Superior temporal gyrus (tissue), 1 donor: ENCODE measurements at regions not wholly inside any gene's neighbourhood (a gene's known extent, or its start where the extent isn't known, plus 50 kb on each side); places are given as distances from the start of the nearest gene placed in this dataset.

Experiments used
- DNase-seq: peaks from one replicate; pipeline ENCODE4 v3.0.0-alpha.2; 2016; ENCODE audit errors: extremely low spot score

DNA sequence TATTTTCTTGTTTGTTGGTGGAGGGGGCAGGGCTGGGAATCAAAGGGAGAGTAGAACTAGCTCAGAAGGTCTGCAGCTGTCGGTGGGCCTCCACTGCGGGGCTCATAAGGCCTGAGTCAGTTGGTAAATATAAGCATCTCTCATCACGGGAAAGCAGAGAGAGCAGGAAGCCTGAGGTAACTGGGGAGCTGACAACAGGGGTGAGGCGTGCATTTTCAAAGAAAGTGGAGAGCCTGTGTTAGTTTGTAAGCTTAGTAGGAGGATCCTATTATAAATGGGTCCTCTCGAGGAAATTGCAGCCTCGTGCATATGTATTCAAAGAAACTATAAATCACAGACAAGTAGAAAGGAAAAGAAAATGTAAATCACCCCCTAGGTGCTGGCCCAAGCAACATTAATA is 221.0 kb upstream of the CDH13 start:
- no peak for DNase-seq

DNA sequence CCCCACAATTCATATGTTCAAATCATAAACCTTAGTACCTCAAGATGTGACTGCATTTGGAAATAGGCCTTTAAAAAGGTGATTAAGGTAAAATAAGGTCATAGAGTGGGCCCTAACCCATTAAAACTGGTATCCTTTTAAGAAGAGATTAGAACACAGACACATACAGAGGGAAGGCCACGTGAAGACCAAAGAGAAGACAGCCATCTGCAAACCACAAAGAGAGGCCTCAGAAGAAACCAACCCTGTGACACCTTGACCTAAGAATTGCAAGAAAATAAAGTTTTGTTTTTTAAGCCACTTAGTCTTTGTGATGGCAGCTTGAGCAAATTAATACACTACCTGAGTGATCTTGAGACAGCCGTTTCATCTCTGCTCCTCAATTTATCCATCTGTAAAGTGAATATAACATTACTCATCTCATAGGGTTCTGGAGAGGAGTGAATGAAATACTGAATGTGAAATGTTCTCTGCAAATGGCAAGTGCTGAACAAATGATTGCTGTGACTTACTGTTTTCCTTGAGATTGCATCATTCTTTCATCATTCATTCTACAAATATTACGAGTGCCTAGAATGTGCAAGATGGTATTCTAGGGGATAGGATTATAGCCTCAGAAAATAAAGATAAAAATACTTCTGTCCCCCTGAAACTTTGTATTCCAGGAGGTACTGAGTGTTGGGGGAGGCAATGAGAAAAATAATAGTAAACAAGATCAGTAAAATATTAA is 222.0 kb upstream of the CDH13 start:
- no peak for DNase-seq

DNA sequence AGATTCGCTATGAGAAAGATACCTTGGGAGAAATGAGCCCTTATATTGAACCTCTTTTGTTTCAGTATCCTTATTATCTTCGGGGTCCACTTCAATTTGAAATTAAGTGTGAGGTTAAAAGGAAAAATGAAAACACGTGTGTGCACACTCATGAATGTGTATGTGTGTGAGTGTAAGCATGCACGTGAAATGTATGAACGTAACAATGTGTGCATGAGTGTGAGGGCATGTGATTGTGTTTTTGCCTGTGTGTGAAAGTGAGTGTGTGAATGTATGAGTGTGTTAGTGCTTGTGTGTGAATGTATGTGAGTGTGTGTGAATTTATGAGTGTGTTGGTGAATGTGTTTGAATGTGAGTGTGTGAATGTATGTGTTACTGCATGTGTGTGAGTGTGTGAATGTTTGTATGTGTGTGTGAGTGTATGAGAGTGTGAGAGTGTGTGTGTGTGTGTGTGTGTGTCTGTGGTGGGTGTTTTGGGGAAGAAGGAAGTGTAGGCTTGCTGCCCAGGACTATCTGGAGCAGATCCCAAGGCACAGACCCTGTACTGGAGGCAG is 224.0 kb upstream of the CDH13 start:
- DNase-seq = no peak

DNA sequence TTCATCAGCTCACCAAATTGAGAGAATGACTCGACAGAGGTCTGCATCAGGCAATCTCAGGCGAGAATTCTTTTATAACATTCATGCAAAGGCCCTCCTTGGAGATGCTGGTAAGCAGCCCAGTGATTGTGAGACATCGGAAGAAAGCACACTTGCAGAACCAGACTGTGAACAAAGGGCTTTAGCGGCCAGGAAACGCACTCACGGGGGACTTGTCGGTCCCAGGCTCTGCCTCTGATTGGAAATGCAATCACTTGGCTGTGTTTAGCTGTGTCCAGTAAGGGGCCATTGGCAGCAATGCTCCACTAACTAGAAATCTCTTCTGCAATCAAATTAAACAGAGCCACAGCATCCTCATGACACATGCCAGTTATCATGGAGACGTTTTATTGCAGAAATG is 226.7 kb upstream of the CDH13 start:
- DNase-seq = no peak

DNA sequence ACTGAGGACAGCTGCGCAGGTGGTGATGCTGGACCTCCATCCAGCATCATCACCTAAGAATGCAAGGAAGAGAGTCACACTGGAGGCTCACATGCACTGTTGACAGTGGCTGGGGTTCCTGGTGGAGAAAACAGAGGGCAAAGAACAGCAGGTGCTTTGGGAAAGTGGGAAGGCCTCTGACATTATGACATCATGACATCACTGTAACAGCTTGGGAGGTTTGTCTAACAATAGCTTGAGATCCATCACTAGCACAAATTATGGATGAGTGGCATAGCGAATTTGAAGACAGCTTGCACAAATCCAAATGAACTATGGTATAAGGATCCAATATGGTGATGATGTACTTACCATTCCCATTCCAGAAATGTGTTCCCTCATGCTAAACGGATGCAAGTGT is 226.5 kb upstream of the MPHOSPH6 start:
- DNase-seq = no peak

DNA sequence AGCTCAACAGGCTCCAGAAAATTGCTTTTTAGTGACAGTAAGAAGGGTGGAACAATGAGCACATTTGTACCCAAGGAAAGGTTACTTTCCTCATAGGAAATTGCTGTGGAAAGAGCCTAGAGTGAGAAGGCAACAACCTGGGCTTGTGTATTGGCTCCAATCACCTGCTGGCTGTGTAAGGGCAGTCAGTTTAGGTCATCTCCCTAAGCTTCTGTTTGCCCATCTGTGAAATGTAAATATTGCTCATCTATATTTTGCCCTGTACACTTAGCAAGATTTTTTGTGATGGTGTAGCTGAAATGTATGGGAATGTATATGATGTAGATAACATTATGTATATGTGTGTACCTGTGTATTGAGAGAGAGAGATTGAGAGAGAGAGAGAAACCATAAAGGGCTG is 225.2 kb upstream of the MPHOSPH6 start:
- no peak for DNase-seq

DNA sequence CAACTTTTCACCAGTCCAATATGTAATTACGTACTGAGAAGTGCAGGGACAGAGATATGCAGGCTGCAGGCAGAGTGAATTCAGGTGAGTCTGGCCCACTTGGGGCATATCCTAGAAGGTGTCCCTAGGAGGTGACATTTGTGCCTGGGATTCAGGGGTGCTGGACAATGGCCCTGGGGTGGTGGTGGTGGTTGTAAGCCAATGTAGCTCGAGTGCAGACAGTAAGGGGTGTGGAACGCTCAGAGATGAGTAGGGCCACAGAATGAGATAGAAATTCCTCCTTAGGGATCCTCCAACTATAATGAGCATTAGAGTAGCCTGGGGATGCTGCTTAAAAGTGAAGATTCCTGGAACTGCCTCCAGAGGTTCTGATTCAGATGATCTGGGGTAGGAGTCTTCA is 221.7 kb upstream of the MPHOSPH6 start:
- DNase-seq = no peak

DNA sequence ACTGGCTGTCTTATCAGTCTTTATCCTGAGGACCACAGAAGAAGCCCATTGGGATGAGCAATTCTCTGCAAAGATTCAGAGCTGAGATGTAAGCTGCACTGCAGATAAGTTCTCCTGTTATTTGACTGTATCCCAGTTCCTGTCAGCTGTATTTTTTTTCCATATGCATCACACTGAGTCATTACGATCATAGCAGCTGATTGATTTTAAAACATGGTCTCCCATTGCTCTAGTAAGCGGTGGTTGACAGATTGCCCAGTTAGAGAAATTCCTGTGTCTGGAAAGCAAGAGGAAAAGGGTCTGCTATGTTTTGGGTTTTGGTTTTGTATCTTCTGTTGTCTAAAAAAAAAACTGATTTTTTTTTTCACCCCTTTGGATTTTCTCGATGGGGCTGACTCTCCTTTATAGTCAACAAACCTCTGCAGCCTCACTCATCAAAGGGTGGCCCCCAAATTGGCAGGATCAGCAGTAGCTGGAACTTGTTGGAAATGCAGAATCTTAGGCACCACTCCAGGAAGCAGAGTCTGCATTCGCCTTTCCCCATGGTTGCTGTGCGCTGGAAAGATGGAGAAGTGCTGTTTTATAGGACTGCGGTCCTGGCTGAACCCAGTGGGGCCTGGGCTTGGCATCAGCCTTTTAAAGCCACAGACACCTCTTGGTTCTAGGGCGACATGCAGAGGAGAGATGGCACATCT is 220.1 kb upstream of the MPHOSPH6 start:
- DNase-seq = no peak

DNA sequence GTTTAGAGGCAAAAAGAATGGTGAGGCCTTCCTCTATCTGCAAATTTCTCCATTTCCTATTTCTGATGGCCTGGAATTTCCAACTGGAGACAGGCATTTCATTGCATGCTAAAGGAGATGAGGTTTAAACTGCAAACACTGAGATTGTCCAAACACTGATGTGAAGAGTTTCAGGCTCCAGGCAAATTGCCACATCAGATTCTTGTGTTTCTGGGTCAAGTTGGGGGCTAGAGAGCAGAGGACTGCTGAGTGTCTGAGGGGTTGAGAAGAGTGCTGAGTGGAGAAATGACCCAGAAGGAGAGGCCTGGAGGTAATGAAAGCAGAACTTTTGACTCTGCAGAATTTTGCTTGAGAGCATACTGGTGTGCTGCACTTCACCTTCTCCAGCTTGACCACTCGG is 216.7 kb upstream of the MPHOSPH6 start:
- DNase-seq = no peak

DNA sequence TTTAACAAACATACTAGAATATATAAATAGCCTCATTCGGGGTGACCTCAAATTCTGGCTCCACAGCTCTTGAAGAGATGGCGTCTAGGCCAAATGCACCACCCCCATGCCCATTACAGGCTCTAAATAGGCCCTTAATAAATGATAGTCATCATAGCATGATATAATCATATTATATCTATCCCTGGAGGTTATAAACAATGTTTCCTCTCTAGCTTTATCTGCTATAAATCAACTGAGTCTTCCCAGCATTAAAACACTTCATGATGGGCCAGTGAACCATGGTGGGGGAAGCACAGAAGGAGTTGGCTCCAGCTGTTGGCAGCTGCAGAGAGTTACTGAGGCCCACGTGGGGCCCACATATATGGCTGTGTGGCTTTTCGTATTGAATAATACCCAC is 214.9 kb upstream of the MPHOSPH6 start:
- DNase-seq = no peak

DNA sequence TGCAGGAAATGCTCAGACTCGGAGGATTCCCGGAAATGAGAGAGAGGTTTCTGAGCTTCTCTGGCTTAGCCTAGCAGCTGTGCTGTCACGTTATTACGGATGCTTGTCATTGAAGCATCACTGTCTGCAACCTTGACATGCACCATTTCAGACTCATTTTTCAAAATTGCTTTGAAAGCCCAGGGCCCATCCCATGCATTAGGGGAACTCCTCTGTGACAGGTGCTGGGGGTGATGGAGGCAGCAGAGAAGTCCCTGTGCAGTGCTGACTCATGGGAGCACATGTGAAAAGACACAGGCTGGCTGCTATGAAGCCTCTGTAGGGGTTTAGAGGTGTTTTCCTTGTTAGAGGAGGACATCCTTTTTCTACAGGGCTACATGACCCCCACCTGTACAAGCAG is 214.0 kb upstream of the MPHOSPH6 start:
- DNase-seq = no peak

DNA sequence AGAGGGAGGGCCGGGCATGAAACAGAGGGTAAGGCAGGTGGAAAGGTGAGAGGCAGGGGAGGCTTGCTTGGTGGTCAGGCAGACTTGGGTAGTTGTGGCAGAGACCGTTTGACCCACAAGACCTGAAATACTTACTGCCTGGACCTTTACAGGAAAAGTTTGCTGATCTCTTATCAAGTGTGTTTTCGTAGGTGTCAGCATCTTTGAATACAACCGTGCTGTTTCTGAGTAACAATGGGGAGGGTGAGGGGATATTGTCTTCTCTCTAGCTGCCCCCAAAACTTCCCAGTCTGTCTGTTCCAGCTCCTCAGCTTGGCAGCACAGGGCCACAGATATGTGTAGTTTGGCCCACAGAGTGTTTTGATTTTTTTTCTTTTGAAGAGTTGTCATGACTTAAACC is 212.5 kb upstream of the MPHOSPH6 start:
- no peak for DNase-seq

DNA sequence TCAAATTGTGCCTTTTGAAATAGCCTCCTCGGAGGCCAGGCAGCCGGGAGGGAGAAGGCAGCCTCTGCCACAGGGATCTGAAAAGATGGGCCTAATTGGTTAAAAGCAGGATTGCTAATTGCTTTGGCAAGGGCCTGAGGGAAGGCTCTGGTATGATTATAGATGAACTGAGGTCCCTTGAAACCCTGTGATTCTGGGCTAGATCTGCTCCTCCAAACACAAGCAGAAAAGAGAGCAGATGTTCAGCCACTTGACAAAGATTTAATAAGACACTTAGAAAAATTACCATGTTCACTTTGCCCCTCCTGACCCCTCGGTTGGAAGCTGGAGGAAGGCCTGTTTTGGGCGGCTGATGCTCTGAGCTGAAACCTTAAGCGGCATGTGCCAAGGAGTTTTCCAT is 209.5 kb upstream of the MPHOSPH6 start:
- DNase-seq = no peak

DNA sequence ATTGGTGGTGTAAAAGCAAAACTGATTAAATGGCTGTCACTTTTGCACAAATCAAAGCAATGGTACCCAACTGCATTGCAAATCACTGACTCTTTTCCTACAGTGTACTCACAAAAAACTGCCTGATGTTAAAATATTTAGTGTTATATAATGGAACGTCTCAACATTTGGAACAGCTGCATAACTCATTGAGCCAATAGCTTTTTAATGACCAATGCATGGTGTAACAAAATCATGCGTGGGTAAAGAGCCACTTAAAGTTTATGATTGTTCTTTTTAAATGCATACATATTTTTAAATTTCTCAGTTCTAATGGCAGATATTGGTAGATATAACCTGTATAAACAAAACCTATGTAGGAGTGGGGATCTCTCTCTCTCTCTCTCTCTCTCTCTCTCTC is 204.0 kb upstream of the MPHOSPH6 start:
- DNase-seq = no peak

DNA sequence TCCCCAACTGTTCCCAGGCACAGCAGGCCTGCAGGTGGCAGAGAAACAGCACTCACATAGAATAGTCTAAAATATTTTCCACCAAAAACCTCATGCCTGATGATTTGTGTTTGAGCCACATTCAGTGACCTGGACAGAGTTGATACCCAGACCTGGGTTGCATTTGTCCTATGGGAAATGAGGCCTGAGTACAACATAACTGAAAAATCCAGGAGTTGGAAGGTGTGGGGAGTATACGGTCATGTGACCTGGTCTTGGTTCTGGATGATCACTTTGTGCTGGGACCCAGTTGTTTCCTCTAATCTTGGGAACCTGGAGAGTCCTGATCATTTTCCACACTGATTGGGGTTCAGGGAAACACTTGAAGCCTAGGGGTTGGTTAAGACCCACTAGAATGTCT is 200.3 kb upstream of the MPHOSPH6 start:
- DNase-seq = no peak

DNA sequence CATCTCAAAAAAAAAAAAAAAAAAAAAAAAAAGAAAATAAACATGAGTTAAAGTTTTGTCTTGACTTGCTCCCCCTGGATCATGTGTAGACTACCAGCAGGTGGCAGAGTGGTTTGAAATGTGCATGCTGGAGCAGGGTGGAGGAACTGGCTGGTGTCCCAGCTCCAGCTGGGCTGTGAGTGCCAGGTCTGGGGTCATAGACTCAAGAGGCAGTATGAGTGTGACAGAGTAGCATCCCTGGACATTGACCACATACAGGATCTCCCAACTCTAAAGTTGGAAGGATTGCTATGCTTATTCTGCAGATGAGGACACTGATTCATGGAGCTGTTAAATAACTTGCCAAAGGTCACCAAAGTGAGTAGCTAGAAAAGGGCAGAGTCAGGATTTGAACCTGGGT is 198.0 kb upstream of the MPHOSPH6 start:
- DNase-seq = peak; percentile 77

DNA sequence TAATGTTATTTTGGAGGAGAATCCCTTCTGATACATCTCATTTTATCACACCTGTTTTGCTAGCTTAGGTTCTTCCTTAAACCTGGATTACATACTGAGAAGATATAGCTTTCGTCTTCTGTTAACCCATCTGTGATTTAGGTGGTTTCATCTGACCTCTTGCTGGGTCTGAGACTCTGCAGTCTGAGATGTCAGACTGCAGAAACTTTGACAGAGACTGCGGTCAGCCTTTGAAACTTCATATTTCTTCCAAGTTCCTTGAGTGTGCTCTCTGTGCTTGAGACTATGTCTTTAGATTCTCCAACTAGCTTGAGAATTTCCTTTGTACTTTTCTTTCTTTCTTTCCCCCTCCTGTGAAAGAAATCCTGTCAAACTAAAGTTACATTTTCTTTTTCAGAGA is 196.4 kb upstream of the MPHOSPH6 start:
- no peak for DNase-seq

DNA sequence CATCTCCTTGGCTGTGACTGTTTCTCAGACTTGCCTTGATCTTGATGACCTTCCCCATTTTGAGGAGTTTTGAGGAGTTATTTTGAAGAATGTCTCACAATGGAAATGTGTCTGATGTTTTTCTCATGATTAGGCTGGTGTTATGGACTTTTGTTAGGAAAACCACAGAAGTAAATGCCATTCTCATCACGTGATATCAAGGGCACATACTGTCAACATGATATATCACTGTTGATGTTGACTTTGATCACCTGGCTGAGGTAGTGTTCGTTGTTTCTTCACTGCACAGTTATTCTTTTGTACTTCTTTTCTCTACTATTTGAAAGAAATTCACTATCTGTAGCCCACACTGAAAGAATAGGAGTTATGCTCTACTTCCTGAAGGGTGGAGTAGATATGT is 194.7 kb upstream of the MPHOSPH6 start:
- no peak for DNase-seq

DNA sequence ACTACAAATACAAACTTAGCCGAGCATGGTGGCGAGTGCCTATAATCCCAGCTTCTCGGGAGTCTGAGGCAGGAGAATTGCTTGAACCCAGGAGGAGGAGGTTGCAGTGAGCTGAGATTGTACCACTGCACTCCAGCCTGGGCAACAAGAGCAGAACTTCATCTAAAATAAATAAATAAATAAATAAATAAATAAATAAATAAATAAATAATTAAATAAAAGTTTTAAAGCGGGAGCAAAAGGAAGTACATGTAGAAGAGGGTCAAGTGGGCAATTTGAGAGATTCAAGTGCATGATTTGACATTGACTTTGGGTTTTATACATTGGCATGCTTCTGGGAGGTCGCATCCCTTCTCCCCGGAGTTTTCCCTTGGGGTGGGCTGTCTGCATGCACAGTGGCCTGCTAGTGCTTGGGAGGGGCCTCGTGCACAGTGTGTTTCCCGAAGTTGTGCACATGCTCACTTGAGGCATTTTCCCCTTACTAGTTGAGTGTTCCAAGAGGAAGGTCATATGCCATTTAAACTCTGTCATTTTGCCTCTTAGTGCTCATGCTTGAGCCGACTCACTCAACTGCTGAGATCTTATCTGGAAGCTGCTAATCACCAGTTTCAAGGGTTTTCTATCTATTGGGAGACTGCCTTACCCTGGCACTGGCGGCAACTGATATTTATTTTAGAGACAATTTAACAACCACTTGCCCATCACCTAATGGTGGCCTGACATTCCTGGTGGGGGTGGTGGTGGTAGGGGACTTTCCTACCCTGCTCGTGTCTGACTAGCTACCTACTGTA is 193.2 kb upstream of the MPHOSPH6 start:
- no peak for DNase-seq

DNA sequence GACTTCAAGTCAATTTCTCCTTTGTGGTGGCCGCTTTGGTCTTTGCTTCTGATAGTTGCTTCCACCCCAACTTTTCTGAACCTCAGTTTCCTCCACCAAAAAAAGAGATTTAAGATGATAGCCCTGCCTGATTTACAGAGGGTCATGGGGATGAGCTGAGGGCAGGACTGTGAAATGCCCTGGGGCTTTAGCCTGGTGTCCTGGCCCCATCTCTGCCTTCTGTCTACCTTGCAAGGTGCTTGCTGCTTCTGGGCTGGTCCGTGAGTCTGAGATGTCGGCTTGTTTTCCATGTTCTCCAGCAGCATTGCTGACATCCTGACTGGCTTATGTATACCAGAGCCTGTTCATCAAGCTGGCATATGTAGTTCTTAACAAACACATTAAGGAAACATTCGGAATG is 191.9 kb upstream of the MPHOSPH6 start:
- DNase-seq = no peak

DNA sequence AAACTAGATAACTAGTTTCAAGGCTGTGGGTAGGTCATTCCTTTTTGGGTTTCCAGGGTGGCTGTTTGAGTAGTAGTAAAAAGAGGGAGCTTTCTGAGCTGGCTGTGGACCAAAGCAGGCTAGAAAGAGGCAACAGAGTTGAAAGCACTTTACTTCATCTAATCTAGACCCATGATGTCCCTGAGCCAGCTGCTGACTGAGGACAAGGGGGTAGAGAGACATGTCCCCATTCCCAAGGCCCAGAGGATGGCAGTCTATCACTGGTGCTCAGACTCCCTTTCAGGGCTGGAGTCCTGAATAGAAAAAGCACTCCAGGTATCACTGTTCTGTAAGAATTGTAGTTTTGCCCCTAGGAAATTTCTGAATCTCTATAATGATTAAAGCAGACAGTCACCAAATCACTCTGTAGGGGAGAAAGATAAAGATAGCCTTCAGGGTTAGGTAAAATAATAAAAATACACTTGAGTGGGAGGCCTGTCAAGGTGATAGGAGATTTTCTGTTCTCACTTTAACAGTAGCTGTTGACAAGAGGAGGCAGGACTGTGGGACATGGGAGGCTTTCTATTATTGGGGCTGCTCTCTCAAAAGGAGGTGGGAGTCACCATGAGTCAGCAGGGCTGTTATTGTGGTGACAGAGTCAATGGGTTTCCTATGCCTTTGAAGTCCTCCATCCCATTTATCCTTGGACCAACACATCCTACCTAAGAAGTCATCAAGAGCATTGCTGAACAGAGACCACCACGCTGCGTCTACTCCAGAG is 190.2 kb upstream of the MPHOSPH6 start:
- DNase-seq = no peak
